NB4 (cell line): ENCODE measurements at regions not wholly inside any gene's neighbourhood (a gene's known extent, or its start where the extent isn't known, plus 50 kb on each side); places are given as distances from the start of the nearest gene placed in this dataset.

Source experiments
- DNase-seq: peaks from one replicate; pipeline ENCODE4 v3.0.0; 2010; ENCODE audit warnings: low read depth
- H3K4me3 ChIP-seq: one replicate; pipeline ENCODE4 v1.5.1; 2011; ENCODE audit warnings: mild to moderate bottlenecking, low read depth, low read length, moderate library complexity
- MAX ChIP-seq: IDR thresholded peaks from 2 replicates; pipeline ENCODE4 v1.6.1; 2011; ENCODE audit warnings: low read depth, low read length
- MYC ChIP-seq: IDR thresholded peaks from 2 replicates; pipeline ENCODE4 v1.6.1; 2011; ENCODE audit warnings: low read depth, low read length
- POLR2A ChIP-seq: IDR thresholded peaks from 2 replicates; pipeline ENCODE4 v1.6.1; 2011; ENCODE audit warnings: mild to moderate bottlenecking; ENCODE audit not compliant: insufficient read length; ENCODE audit errors: extremely low read depth
- TF ChIP-seq, protein P1 (sequence below): IDR thresholded peaks from one replicate; pipeline ENCODE4 v1.5.1; 2012; ENCODE audit warnings: low read depth, low read length

DNA sequence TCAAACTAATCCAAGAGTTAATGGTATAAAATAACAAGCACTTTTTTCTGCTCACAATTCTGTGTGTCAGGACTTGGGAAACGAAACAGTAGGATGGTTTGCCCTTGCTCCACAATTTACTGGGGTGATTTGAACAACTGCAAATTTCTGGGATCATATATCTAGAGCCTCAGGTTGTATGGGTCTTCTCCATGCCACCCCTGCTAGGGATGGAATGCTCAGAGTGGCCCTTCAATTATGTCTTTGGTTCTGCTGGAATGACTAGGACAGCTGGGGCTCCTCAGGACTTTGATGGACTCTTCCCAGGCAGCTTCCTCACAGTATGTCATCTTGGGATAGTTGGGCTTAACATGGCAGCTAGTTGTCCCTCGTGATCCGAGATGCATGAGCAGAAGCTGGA is 223.0 kb upstream of the ANO5 start:
- TF ChIP-seq MYC (no peak), POLR2A (no peak), MAX (no peak)
- TF ChIP-seq, protein P1, sequence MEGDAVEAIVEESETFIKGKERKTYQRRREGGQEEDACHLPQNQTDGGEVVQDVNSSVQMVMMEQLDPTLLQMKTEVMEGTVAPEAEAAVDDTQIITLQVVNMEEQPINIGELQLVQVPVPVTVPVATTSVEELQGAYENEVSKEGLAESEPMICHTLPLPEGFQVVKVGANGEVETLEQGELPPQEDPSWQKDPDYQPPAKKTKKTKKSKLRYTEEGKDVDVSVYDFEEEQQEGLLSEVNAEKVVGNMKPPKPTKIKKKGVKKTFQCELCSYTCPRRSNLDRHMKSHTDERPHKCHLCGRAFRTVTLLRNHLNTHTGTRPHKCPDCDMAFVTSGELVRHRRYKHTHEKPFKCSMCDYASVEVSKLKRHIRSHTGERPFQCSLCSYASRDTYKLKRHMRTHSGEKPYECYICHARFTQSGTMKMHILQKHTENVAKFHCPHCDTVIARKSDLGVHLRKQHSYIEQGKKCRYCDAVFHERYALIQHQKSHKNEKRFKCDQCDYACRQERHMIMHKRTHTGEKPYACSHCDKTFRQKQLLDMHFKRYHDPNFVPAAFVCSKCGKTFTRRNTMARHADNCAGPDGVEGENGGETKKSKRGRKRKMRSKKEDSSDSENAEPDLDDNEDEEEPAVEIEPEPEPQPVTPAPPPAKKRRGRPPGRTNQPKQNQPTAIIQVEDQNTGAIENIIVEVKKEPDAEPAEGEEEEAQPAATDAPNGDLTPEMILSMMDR = no peak
- no peak for DNase-seq
- no peak overlapping the region for H3K4me3 ChIP-seq

- H3K4me3 ChIP-seq = no peak overlapping the region
- TF ChIP-seq MYC = no peak
- no peak for TF ChIP-seq POLR2A
- TF ChIP-seq, protein P1 = no peak
- TF ChIP-seq MAX = no peak
- DNase-seq = no peak
These were observed 217.6 kb upstream of the ANO5 start for GRCh38 chr11:21975242-21975641.

GRCh38 chr11:21976210-21976609 is 216.7 kb upstream of the ANO5 start:
- no peak overlapping the region for H3K4me3 ChIP-seq
- DNase-seq = no peak
- no peak for TF ChIP-seq MAX
- TF ChIP-seq, protein P1 = no peak
- no peak for TF ChIP-seq MYC
- no peak for TF ChIP-seq POLR2A

DNA sequence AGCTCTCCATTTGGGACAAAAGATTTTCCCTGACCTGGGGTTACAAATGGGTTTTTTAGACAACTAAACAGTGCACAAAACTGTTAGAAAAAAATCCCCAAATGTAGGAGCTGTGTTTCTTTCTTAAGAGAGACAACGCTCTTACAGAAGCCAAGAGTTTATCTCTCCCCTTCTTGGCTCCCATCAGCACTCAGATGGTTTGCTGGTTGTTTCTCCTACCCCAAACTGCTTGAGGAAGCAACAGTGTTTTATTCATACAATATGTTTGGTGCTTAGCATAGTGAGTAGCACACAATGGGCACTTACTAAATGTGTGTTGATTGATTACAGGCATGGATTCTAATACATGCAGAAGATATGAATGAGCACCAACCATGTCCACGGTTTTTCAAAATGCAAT is 209.5 kb upstream of the ANO5 start:
- no peak for TF ChIP-seq MYC
- no peak for DNase-seq
- H3K4me3 ChIP-seq = no peak overlapping the region

DNA sequence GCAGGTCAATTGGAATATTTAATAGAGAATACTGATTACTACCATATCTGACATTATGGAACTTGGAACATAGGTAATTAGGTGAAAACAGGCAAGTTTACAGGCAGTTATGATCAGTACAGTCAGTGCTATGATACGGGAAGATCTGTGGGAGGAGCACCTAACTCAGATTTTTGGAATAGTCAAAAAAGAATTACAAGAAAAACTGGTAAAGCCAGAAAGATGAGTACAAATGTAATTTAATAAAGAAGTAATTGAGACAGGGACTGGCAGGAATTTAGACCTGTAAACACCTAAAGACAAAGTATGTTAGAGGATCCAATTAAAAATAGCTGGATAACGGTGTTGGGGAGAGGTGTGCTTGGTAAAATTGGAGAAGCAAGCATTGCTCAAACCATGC is 206.5 kb upstream of the ANO5 start:
- H3K4me3 ChIP-seq = no peak overlapping the region
- no peak for TF ChIP-seq MYC
- no peak for TF ChIP-seq POLR2A
- TF ChIP-seq, protein P1 = no peak
- TF ChIP-seq MAX = no peak
- no peak for DNase-seq

DNA sequence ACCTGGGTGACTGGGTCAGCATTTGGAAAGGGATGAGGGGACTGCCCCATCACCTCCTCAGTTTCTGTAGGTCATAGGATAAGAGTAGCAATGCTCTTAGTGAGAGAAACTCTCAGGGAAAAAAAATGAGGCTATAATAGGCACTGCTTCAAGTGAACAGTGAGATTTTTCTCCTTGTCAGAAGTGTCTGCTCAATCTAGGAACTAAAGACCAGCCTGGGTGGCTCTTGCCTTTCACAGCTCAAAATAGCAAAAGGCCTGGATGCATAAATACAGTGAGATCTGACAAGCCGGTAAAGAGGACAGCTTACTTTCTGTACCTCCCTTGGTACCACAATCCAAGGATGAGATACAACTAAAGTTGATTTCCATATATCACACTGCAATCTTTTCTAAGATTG is 205.6 kb upstream of the ANO5 start:
- no peak overlapping the region for H3K4me3 ChIP-seq
- TF ChIP-seq POLR2A (no peak), MYC (no peak), MAX (no peak)
- TF ChIP-seq, protein P1 = no peak
- DNase-seq = no peak
